Epidermal melanocyte (primary cell): ENCODE measurements at regions not wholly inside any gene's neighbourhood (a gene's known extent, or its start where the extent isn't known, plus 50 kb on each side); places are given as distances from the start of the nearest gene placed in this dataset.
A peak's percentile ranks its signal among the peaks of the same experiment; 100 is the strongest.

ENCODE experiments used
- DNase-seq: peaks from one replicate; pipeline ENCODE4 v3.0.0; 2011; ENCODE audit warnings: low spot score; ENCODE audit not compliant: insufficient read length

- DNase-seq, result no peak
Observed at GRCh38 chr1:59142311-59143132, 154.4 kb upstream of the FGGY start.

- peak; percentile 64 for DNase-seq
Observed at GRCh38 chr1:59143133-59143487, 153.8 kb upstream of the FGGY start.

DNA sequence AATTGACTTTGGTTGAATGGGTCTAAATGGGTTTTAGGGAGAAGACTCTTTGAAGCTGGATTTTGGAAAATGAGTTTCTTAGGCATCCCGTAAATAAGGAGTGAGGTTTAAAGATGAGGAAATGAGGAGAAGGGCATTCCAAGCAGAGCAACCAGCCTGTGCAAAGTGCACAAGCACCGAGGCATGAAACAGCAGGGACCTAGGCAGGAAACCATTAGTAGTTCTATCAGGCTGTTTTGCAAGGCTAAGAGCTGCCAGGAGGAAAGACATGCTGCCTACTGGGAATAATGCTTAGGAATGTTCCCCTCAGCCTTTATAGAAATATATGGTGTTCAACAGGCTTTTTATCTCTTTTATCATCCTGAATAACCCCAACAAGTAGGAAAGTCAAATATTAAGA, 153.1 kb upstream of the FGGY start:
- DNase-seq, result no peak

GRCh38 chr1:59144959-59145358, 151.9 kb upstream of the FGGY start:
- DNase-seq, result no peak

DNA sequence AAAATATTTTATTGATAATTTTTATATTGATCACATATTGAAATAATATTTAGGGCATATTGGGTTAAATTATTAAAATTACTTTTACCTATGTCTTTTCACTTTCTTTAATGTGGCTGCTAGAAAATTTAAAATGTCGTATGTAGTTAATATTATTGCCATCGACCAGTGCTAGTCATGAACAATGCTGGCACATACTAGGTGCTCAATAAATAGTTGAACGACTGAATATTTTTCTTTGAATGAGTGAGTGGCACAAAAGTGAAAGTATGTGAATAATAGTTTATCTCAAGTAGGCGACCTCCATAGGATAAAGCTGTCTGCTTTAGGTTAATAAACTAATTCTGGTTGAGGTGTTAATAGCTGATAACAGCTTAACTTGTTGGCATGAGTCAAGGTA, 150.8 kb upstream of the FGGY start:
- DNase-seq, result no peak

DNA sequence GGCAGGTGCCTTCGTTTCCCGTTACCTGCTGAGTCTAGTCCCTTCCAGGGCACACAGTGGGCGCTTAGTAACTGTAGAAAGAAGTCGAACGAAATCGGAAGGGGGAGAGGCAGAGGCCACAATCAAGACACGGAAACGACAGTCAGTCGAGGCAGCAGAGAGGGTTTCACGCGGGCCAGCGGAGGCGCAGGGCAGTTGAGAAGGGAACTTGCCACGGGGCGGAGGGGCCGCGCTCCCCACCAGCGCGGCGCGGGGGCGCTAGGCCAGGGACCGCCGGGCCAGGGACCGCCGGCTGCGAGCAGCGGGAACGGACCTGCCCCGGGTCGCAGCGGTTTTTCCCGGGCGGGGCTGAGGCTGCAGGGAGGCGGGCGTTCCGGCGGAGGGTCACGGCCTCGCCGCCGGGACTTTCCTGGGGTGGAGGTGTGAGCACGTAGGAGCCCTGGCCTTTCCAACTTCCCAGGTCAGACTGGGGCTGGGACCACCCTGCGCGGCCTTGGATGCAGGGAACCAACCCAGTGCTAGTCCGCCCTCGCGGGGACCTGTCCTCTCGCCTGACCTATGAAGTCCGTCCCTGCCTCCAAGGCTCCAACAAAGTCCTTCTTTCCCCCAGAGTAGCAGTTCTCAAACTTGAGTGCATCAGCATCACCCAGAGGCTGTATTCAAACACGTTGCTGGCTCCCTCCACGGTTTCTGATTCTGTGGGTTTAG, 150.1 kb upstream of the FGGY start:
- DNase-seq, result no peak

- DNase-seq, result no peak
Observed at GRCh38 chr1:59149435-59149834, 147.5 kb upstream of the FGGY start.

DNA sequence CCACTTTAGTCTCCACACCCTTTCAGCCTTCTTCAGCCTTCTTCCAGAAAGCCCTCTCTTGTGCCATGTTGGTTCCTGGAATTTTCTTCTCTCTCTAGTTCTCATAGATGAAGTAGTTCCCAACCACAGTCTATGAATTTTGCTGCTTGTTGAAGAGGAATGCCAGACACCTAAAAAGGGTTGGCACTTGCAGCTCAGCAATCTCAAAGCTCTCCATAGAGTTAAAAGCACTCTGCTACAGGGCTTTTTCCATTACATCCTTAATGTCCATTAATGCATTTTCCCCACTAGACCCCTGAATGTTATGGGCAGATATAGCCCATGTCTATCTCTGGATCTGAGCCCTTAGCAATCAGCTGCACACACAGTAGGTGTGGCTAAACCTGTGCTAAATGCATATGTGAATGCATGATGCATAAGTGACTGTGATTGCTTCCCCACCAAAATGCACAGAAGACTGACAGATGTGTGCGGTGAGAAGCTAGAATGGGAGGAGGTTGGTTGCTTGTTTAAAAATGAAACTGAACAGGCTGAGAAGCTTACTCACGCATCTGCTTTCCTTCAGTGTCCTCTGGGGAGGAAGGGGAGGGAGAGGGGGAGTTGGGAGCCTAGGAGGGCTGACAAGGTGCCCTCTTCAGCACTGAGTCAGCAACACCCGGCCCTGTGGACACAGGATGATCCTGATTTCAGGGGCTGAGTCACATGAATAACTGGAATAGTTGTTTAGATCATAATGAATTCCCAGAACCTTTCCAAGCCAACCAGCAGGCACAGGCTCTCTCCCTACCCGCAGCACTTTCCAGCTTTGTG, 146.1 kb upstream of the FGGY start:
- peak; percentile 73 for DNase-seq

DNA sequence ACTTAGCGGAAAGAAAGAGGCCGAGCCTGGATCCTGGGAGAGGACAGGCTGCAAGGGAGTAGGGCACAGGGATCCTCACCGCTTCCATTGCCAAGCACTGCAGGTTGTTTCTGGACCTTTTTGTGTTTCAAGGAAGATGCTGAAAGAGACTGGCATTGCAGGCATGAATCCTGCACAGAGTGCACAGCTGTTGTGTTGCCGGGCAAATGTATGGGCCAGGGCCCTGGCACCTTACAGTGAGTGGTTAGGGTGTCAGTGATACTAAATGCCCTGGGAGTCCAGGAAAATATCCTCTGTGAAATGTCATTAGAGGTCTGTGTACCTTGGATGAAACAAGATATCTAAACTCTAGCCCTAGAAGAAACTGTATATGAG, 145.5 kb upstream of the FGGY start:
- no peak for DNase-seq

DNA sequence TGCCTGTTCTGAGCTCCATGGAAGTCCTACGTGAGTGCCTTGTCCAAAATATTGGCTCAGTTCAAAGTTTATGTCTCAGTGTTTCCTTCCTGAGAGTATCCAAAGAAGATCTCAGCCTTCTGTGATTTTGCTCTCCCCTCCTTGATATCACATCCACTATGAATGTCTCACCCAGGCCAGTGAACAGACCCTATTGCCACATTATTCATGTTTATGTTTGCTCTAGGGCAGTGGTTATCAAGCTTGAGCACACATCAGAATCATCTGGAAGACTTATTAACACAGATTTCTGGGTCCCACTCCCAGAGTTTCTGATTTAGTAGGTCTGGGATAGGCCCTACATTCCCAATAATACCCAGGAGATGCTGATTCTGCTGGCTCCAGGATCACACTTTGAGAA, 145.0 kb upstream of the FGGY start:
- no peak for DNase-seq

GRCh38 chr1:59152511-59152910, 144.4 kb upstream of the FGGY start:
- DNase-seq, result no peak

- no peak for DNase-seq
Observed at GRCh38 chr1:59154401-59154800, 142.5 kb upstream of the FGGY start.

- DNase-seq, result no peak
Observed at GRCh38 chr1:59155351-59155750, 141.5 kb upstream of the FGGY start.

- no peak for DNase-seq
Observed at GRCh38 chr1:59156051-59156450, 140.8 kb upstream of the FGGY start.

- DNase-seq, result no peak
Observed at GRCh38 chr1:59156526-59157199, 140.2 kb upstream of the FGGY start.

DNA sequence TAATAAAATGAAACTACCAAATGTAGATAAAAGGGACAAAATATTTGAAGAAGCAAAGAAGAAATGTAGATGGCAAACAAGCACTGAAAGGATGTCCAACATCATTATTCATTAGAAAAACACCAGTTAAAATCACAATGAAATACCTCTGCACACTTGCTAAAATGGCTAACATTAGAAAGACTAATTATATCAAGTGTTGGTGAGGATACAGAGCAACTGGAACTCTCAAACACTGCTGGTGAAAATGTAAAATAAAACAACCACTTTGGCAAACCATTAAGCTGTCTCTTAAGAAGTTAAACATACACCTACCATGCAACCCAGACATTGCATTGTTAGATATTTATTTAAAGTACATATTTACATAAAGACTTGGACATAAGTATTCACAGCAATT, 138.6 kb upstream of the FGGY start:
- no peak for DNase-seq

GRCh38 chr1:59159557-59160203, 137.2 kb upstream of the FGGY start:
- DNase-seq, result no peak

GRCh38 chr1:59161136-59161535, 135.8 kb upstream of the FGGY start:
- DNase-seq, result no peak

DNA sequence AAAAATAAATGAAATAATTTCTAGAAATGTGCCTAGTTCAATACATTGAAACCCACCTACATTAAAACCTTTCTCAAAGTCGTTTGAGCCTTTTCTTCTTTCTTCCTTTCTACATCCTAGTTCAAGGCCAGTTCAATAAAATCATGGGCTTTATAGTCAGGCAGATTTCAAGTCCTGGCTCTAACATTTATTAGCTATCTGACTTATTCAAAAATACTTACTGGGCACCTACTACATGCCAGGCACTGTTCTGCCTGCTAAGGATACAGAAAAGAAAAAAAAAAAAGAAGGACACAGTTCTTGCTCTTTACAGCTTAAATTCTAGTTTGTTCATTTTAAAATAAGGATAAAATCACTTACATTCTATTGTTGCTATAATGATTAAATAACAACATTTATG, 134.2 kb upstream of the FGGY start:
- DNase-seq, result no peak

DNA sequence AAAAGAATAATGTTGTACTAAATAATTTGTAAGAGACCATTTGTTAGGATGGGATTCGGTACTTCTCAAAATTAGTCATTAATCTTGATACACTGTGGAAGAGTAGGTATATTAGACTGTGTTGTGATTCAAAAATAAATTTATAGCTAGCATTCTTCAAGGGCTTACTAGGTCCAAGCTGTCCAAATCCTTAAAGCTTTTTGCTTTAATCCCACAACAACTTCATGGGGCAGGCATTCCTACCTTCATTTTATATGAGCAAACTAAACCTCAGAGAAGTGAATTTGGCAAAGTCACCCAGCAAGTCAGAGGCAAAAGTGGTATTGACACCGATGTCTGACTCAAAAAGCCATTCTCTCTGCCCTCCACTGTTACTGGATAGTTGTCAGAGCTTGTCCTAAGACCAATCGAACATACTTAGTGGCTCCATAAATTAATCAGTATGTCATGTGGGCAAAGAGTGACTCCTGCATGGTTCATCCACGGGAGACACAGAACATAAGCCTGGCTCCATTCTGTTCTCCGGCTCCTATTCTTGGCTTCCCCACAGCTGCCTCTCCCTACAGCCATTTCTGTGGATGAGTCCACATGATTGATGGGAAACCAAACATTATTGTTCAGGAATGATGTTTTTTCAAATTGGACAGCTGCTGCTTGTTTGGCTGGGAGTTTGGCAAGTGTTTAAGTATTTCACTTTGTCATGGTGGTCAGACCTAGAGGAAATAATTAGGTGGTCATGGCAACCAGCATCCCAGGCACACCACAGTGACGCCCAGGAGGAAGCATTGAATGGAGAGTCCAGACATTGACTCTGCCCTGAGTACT, 133.4 kb upstream of the FGGY start:
- peak; percentile 44 for DNase-seq
